NCI-H2227 treated with DMSO at 0.1 percent for 48 hours (cell line): ENCODE measurements at regions not wholly inside any gene's neighbourhood (a gene's known extent, or its start where the extent isn't known, plus 50 kb on each side); places are given as distances from the start of the nearest gene placed in this dataset.
"Not testable (repeated sequence)": the region's sequence is repeated elsewhere in the genome, so short reads cannot be mapped to it uniquely, and the experiment has no call there.

Source experiments
- DNase-seq: peaks from one replicate; lab custom pipeline; 2025; lab: John Stamatoyannopoulos, UW

DNA sequence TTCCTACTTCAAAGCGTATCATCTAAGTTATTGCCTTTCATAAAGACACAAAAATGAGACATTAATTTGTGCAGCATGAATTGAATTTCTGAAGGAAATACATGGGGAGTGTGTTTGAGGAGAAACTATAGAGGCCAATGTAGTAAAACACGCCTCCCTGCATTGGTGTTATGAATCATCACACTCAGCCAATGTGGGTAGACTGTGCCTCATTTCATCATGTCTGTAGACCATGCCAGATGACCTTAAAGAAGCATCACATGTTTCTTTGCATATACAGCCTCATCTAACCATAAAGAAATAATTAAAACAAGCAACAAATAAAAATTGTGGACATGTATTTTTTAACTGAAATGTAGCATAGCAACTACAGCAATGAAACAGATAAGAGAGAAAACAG, 486.0 kb upstream of the ADAMTS9 start:
- no peak for DNase-seq

DNA sequence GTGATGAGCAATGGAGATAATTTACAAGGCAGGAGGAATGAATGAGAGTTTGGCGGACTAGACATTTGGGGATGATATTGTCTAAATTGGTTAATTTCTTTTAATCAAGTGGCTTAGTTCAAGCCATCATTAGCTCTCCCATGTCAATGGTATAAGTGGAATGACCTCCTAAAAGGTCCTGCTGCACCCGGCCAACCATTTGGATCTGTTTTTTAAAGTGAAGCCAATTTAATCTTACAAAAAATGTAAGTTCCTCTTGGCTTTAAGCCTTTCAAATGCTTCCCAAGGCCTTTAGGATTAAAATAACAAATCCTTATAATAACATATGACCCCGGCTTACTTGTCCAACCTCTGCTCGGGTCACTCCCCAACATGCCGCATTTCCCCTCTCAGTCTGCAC, 484.4 kb upstream of the ADAMTS9 start:
- DNase-seq = no peak

DNA sequence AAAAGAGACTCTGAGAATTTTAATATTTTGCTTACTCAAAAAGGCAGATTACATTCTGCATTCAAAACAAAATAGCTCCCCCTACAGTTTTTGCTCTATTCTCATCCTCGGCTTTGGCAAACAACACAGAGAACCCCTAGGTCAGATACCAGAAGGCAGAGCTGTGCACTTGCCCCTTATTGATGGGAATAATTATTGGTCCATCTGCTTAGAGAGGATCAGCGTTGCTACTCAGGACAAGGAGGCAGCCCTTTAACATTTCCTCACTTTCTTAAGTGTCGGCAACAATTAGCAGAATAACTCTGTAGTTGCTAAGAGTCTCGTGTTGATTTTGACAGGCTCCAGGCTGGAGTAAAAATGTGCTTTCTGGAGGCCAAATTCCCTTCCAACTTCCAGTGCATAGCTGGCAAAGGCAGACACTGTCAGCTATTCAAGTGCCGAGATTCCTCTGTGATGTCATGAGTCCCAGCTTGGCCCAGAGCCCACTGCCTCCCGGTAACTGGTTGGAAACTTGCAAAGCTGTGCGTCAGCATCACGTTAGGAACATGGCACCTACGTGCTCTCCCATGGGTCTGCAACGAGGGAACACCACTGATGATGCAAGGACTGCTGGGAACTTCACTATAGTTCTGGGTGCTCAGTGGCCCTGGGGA, 482.7 kb upstream of the ADAMTS9 start:
- peak; percentile 3 for DNase-seq

DNA sequence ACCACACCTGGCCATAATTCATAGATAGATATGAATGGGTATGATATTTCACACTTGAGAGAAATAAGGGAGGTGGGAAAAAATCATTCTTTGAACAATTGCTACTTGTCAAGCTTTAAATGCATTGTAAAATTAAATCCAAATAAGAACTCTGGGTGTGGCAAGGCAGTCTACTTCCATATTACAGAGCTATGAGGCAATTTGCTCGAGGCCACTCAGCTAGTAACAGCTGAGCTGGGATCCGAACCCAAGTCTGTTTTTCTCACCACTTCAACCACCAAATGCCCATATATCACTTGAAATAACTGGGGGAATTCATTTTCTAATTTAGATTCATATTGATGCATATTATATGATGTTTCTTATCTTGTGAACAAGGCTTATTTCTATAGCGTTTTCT, 482.2 kb upstream of the ADAMTS9 start:
- no peak for DNase-seq

DNA sequence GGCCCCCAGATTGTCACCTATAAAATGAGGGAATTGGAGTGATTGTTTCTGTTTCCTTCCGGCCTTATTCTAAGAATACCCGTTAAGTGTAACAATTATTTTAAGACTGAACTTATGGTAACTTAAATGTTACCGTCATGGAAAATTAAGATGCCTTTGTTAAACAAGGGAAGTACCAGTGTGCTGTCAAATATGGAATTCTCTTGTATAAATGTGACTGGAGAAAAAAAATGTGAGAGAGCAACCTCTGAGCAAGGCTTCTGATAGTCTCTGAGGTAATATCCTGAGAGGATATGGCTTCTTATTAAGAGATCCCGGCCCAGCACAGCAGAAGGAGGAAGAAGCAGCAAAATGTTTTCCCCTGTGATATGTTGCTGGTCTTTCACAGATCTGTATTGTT, 480.7 kb upstream of the ADAMTS9 start:
- no peak for DNase-seq

DNA sequence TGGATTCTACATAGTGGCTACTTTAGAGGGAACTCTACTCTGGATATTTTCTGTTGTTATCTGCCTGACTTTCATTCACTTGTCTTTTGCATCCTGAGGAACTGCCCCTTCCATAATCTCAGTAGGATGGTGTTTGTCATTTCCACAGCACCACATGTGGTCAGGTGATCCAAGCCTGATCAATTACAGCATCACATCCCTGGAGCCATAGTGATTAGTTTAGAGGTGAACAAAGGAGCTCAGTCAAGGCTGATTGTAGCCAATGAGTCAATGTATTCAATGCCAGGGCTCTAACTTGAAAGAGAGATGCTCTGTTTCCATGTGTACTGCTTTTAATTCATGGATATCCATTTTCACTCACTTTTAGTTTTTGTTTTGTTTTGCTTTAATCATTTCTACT, 478.7 kb upstream of the ADAMTS9 start:
- DNase-seq = no peak

DNA sequence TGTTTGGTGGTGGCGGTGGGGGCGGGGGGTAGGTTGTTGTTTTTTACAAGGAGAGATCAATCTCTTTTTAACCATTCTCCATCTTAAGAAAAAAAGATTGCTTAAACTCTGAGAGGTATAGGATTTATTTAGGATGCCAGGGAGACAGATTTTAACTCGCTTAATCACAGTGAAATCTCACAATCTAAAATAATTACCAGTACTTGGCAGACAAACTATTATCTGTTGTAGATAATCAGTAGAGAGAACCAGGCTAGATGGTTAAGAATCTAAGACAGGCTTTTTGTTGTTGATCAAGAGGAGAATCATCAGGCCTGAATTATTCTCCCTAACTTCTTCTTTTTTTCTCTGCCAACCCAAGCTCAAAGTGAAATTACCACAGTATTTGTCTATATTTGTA, 470.2 kb upstream of the ADAMTS9 start:
- DNase-seq = no peak

DNA sequence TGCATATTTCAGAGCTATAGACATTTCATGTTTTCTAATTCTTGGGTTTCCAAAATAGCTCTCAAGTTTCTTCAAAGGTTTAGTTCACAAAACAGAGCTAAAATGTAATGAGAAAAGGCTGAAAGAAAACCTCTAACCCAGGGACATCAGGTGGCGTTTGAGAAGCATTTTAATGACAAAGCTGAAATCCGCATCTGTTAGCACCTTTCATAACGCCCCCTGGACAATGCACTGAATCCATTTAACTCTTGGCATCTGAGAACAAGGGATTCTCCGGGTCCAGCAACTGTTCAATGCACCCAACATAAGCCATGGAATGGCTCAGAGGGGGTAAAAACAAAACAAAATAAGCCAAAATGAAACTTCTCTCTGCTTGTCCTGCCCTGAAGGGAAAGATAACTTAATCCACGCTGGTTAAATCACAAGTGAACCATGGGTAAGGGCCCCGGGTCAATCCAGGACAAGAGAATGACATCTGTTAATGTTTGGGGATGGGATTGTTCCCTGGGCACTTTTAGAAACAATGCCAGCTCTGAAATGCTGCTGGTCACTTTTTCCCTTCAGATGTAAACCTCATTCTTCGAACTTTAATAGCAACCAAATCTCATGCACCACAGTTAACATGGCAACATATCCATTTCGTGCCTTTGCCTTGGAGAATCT, 466.2 kb upstream of the ADAMTS9 start:
- no peak for DNase-seq

DNA sequence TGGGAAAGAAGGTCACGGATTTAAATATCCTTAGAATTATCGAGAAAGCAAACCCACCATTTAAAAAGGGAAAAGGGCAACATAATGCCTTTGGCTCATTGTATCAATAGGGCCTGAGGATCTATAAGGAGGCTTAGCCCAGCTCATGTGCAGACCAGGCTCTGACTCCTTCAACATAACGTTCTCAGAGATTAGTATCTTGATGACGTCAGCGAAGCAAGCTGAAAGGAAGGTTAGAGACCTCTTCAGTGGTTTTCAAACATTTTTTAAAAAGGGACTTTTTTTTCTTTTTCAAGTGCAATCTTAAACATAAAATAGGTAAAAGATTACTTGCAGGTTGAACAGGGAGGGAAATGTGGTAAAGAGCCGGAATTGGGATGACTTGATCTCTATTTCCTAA, 463.9 kb upstream of the ADAMTS9 start:
- DNase-seq = no peak

DNA sequence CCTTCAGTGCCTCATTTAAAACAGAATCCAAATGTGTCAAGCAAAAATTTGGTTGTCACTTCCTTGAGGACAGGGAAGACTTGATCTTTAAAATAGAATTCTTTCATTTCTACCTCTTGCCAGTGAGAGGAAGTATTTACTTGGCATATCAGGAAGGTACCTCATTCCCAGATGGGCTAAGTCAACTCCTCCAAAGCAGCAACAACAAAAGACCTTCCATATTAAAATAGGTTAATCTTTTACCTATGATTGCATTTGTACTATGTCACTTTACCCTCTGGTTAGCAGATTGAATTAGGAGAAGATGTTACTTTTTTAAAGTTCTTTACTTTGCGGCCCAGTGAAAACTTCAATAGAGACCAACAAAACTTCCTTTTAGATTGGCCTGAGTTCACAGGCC, 462.1 kb upstream of the ADAMTS9 start:
- DNase-seq = no peak

DNA sequence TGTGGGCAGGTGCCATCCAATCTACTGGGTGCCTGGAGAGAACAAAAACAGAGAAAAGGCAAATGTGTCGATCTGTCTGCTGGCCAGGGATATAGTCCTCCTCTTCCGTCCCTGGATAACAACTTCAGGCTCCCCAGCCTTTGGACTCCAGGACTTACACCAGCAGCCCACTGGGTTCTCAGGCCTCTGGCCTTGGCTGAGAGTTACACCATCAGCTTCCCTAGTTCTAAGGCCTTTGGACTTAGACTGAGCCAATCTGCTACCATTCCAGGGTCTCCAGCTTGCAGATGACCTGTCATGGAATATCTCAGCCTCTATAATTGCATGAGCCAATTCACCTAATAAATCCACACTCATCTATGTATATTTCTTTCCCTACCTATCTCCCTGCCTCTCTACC, 460.9 kb upstream of the ADAMTS9 start:
- DNase-seq = no peak

DNA sequence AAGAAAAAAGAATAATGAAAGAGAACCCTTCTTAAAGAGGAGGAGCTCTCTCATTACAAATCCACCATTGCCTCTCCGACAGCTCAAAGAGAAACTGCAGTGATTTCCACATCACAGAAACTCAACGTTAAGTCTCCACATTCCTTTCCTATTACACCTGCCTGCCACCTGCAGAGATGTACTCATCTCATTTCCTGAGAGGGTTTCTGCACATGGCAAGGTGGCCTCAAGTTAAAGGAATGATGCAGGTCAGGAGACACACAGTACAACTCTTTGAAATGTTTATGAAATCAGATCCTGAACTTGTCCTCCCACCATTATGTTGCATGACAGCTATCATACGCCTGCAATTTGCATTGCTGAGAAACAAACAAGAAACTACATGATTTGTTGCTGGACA, 458.4 kb upstream of the ADAMTS9 start:
- no peak for DNase-seq

DNA sequence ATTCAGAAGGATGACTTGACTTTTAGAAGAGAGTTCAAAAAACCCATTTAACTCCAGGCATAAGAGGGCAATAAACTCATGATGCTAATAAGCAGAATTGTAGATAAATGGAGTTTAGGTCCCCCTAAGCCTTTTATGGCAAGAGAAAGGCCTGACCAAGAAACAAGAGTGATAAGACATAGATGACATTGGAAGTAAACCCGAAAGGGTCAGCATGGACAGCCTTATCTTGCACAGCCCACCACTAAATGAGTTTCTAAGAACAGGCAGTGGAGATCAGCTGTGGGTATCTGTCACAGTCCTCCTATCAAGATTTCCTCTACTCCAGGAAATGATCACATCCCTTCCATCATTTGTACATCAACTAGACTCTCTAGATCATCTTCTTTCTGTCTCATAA, 457.9 kb upstream of the ADAMTS9 start:
- no peak for DNase-seq

DNA sequence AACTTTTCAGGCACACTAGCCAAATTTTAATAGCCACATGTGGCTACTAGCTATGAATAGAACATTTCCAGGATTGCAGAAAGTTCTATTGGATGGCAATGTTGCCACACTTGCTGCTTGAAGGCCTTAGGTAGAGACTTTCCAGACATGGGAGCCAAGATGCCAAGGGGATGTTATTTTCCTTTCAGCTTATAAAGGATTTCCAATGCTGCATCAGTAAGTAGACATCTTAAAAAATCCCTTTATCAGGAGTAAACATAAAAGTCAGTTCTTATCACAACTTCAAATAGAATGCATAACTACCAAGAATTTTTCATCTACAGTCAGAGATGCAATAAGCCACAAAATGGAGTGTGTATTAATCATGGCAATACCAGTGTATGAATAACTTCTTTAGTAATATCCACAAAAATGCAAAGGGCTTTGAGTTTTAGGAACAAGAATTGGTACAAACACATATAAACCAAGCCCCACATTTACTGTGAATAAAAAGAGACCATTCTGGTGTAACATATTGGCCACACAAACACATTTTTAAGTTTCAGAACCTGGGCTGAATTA, 457.1 kb upstream of the ADAMTS9 start:
- DNase-seq = no peak

DNA sequence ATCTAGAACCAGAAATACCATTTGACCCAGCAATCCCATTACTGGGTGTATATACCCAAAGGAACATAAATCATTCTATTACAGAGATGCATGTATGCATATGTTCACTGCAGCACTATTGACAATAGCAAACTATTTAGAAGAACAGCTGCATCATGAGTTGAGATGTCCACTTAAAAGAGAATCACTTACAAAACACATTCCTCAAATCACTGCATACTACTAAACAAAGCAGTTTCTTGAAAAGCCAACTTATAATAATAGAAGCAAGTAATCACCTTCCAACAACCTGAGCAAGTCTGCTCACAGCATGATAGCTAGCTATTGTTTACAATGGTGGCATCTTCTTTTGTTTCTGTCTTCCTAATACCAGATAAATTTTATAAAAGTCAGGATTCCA, 454.7 kb upstream of the ADAMTS9 start:
- no peak for DNase-seq

DNA sequence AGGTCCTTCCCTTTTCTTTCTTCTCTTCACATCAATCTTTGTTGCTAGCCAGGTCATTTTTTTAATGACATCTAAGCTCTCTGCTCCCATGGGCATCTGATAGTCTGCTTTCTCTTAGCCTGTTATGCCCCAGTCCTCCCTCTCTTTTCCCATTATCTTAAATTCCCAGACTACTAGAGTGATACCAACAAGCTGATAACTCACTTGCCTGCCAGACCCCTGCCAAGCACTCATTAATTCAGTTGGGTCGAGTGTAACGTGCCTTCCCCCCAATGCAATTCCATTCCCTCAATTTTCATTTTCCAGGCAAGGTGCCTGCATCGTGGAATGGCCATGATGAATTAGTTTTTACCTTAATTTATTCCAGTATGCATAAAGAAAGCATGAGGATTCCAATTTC, 450.8 kb upstream of the ADAMTS9 start:
- no peak for DNase-seq

DNA sequence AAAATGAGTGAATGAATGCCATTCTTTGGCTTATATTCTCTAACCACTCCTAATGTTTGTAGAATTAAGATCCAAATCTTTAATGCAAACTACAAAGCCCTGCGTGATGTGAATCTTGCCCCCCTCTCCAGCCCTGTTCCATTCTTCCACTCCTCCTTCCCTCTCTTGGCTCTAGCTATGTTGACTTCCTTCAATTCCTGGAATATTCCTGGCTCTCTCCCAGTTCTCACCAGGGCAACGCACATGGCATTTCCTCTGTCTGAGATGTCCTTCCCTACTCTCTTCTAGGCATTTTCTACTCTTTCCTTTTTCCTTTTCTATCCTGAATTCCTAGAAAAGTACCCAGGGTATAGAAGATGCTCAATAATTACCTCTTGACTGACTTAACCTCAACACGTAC, 446.0 kb upstream of the ADAMTS9 start:
- DNase-seq = not testable (repeated sequence)

DNA sequence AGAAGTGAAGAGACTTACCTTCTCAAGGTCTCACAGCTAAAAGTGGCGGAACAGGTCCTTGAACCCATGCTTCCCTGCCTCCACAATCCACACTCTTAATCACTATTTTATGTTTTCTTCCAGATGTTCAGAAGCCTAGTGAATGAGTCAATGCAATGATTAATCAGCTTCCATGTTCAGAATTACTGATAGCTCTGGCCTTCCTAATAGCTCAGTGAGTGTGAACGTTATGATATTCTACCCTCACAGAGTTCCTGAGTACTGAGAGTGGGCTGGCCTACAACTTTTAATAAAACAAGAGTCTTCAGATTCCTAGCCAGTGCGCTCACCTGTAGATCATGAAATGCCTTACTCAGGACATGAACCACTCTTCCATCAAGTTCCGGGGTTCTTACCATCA, 443.0 kb upstream of the ADAMTS9 start:
- no peak for DNase-seq

DNA sequence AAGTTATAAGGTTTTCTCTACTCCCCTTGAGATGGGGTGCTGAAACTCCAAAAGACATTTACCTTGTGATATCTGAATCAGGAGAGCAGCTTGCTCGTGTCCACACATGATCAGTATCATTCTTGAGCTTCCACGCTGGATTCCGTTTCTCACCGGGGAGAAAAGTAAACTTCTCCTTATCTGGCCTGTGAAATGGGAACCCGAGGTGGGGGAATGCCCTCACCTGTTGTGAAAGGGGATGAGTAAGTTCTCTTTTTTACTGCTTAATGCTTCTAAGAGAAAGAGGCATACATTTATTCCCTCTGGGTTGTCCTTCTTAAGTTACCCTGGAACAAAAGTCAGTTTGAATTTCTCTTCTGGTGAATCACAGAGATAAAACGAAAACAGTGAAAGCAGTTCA, 440.5 kb upstream of the ADAMTS9 start:
- DNase-seq = no peak

DNA sequence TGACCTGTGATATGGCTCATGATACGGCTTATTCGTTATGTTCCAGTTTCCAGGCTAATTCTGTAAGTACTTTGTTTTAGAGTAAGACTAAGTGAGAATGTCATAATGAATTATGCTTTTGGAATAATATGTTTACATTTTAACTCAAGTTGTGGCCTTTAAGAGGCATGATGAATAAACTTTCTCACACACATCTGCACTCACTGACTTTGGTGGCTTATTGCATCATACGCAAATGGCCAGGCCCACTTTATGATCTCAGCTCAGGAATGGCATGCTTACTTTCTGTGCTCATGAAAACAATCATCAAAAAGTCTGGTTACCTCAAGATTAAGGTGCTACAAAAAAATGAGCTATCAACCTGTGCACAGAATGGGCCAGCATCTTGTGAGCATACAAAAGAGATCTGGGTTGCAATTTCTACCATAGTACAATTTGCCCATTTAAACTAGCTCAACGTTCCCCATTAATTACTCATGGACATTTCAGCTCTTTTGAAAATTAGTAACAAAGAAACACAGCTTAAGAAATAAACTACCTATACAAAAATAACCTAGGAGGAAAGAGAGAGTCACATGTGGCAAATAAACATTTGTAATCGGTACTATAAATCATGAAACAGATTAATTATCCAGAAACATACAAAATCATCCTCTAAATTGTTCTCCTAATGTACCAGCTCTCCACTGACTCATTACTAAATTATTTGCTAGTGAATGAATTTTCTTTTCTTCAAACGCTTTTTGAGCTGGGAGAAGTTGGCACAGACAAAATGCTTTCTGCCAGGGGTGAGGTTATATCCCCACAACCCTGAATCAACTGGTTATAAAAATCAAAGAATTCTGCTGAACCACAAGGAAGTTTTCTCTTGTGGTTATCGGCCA, 439.0 kb upstream of the ADAMTS9 start:
- DNase-seq = no peak

DNA sequence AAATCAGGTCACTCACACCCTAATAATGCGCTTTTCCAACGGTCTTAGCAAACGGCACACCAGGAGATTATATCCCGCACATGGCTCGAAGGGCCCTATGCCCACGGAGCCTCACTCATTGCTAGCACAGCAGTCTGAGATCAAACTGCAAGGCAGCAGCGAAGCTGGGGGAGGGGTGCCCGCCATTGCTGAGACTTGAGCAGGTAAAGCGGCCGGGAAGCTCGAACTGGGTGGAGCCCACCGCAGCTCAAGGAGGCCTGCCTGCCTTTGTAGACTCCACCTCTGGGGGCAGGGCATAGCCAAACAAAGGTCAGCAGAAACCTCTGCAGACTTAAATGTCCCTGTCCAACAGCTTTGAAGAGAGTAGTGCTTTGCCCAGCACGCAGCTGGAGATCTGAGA, 432.4 kb upstream of the ADAMTS9 start:
- not testable (repeated sequence) for DNase-seq

DNA sequence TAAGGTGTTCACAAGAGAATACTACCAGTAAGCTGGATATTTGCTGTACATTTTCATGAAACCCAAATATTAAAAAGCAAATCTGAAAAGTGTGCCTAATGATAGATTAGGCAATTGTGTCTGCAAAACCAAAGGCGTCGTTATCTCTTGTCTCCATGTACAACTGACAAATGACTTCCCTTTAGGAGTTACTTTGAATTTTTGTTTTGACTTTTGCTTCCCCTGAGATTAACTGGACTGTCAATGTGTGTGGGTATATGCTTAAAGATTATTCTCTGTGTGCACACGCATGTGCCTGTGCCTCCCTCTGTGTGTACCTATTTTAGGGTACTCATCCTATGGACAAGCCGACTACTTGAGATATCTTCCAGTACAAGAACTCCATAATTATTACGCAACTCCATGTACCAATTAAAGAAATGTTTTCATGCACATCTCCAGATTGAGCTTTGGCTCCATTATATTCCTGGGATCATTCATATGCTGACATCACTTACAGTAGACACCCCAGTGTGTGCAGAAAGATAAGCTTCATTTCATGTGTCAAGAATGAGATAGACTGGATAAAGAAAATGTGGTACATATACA, 431.2 kb upstream of the ADAMTS9 start:
- DNase-seq = no peak

DNA sequence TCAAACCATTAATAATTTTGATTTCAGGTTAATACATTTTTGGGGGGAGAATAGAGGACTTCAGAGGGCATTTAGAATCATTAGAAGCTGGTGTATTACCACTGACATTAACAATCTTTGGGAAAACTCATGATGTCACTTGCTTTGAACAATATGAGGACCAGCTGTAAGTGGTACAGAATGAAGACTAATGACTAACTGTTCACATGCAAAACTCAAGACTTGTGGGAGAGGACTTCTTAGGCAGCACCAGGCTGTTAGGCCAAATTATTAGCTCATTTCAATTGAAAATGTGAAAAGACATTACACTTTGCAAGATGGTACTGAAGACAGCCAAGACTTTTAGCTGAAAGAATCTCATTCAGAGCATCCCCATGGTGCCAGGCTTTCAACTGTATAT, 426.2 kb upstream of the ADAMTS9 start:
- DNase-seq = no peak
